WTC11 (cell line): ENCODE measurements at regions not wholly inside any gene's neighbourhood (a gene's known extent, or its start where the extent isn't known, plus 50 kb on each side); places are given as distances from the start of the nearest gene placed in this dataset.

Experiments
- ATAC-seq: fragments of 200-7000 bp; cut with Tn5 transposase; 2 replicates; pipeline ENCODE4 v1.10.0; 2021; ENCODE audit warnings: mild to moderate bottlenecking, moderate library complexity
- CTCF ChIA-PET: fragments of 300-600 bp; sonication (Branson Sonifier 250); formaldehyde crosslinking; loops from one replicate; lab custom pipeline; 2021; ENCODE audit warnings: antibody characterized with exemption; lab: Charles Lee
- POLR2A ChIA-PET: fragments of 350-600 bp; sonication (Branson Sonifier 250); formaldehyde crosslinking; loops from one replicate; lab custom pipeline; 2021; ENCODE audit warnings: antibody characterized with exemption; lab: Charles Lee
- DNase-seq: peaks from one replicate; pipeline ENCODE4 v3.0.0; 2021; ENCODE audit warnings: low spot score
- H3K27ac Mint-ChIP-seq: 2 replicates; pipeline ENCODE4 v1.8.0; 2021; ENCODE audit warnings: mixed read lengths
- H3K27me3 Mint-ChIP-seq: 2 replicates; pipeline ENCODE4 v1.8.0; 2021; ENCODE audit warnings: low read depth, mild to moderate bottlenecking, moderate library complexity, mixed read lengths
- H3K36me3 Mint-ChIP-seq: 2 replicates; pipeline ENCODE4 v1.8.0; 2021; ENCODE audit warnings: mixed read lengths
- H3K4me1 Mint-ChIP-seq: 2 replicates; pipeline ENCODE4 v1.8.0; 2022; ENCODE audit warnings: mixed read lengths
- H3K4me3 Mint-ChIP-seq: 2 replicates; pipeline ENCODE4 v1.8.0; 2021; ENCODE audit warnings: mild to moderate bottlenecking, moderate library complexity, mixed read lengths
- H3K9me3 Mint-ChIP-seq: 2 replicates; pipeline ENCODE4 v1.8.0; 2021; ENCODE audit warnings: mixed read lengths
- CREB1 ChIP-seq: sonication (generic); formaldehyde crosslinking; IDR thresholded peaks from 2 replicates; pipeline ENCODE4 v1.8.0; 2023; ENCODE audit warnings: mild to moderate bottlenecking, missing genetic modification reagents
- ESRRA ChIP-seq: sonication (generic); formaldehyde crosslinking; IDR thresholded peaks from 2 replicates; pipeline ENCODE4 v1.8.1; 2022; ENCODE audit warnings: mild to moderate bottlenecking, missing genetic modification reagents, borderline replicate concordance
- FOXK1 ChIP-seq: sonication (generic); formaldehyde crosslinking; IDR thresholded peaks from 2 replicates; pipeline ENCODE4 v1.8.0; 2022; ENCODE audit warnings: mild to moderate bottlenecking, moderate library complexity, missing genetic modification reagents
- GRHL2 ChIP-seq: fragments of 250-450 bp; sonication (Bioruptor Pico); IDR thresholded peaks from 2 replicates; pipeline ENCODE4 v1.8.0; 2022; ENCODE audit warnings: mild to moderate bottlenecking, moderate library complexity; ENCODE audit not compliant: insufficient replicate concordance, severe bottlenecking
- JAZF1 ChIP-seq: fragments of 250-450 bp; sonication (Bioruptor Pico); IDR thresholded peaks from 2 replicates; pipeline ENCODE4 v1.9.0; 2021; ENCODE audit warnings: moderate library complexity, mild to moderate bottlenecking, inconsistent platforms
- MYBL2 ChIP-seq: sonication (generic); formaldehyde crosslinking; IDR thresholded peaks from 2 replicates; pipeline ENCODE4 v1.8.1; 2023; ENCODE audit warnings: mild to moderate bottlenecking, moderate library complexity, missing genetic modification reagents
- NFYB ChIP-seq: sonication (generic); formaldehyde crosslinking; conservative IDR thresholded peaks from 2 replicates; pipeline ENCODE4 v1.8.0; 2022; ENCODE audit warnings: low read depth, missing genetic modification reagents
- NR2C2 ChIP-seq: sonication (generic); formaldehyde crosslinking; IDR thresholded peaks from 2 replicates; pipeline ENCODE4 v1.8.0; 2022; ENCODE audit warnings: mild to moderate bottlenecking, missing genetic modification reagents
- OVOL2 ChIP-seq: fragments of 250-450 bp; sonication (Bioruptor Pico); IDR thresholded peaks from 2 replicates; pipeline ENCODE4 v1.9.0; 2021; ENCODE audit warnings: mild to moderate bottlenecking, borderline replicate concordance
- PRDM15 ChIP-seq: sonication (generic); formaldehyde crosslinking; IDR thresholded peaks from 2 replicates; pipeline ENCODE4 v1.8.0; 2022; ENCODE audit warnings: missing genetic modification reagents
- PREB ChIP-seq: sonication (generic); formaldehyde crosslinking; IDR thresholded peaks from 2 replicates; pipeline ENCODE4 v1.8.1; 2022; ENCODE audit warnings: mild to moderate bottlenecking, missing genetic modification reagents, moderate library complexity, borderline replicate concordance
- PRRX2 ChIP-seq: fragments of 250-450 bp; sonication (Bioruptor Pico); IDR thresholded peaks from 2 replicates; pipeline ENCODE4 v1.8.0; 2021; ENCODE audit warnings: mild to moderate bottlenecking
- RELA ChIP-seq: sonication (generic); formaldehyde crosslinking; IDR thresholded peaks from 2 replicates; pipeline ENCODE4 v1.8.1; 2022; ENCODE audit warnings: missing genetic modification reagents, mild to moderate bottlenecking, borderline replicate concordance
- SMAD3 ChIP-seq: sonication (generic); formaldehyde crosslinking; IDR thresholded peaks from 2 replicates; pipeline ENCODE4 v1.8.0; 2022; ENCODE audit warnings: missing genetic modification reagents, mild to moderate bottlenecking, borderline replicate concordance
- SP1 ChIP-seq: sonication (generic); formaldehyde crosslinking; conservative IDR thresholded peaks from 2 replicates; pipeline ENCODE4 v1.8.1; 2022; ENCODE audit warnings: missing genetic modification reagents
- ZNF219 ChIP-seq: sonication (generic); formaldehyde crosslinking; IDR thresholded peaks from 2 replicates; pipeline ENCODE4 v1.8.0; 2023; ENCODE audit warnings: missing genetic modification reagents, mild to moderate bottlenecking, borderline replicate concordance
- ZNF232 ChIP-seq: sonication (generic); formaldehyde crosslinking; IDR thresholded peaks from 2 replicates; pipeline ENCODE4 v1.8.0; 2022; ENCODE audit warnings: mild to moderate bottlenecking, missing genetic modification reagents
- ZNF512 ChIP-seq: sonication (generic); formaldehyde crosslinking; IDR thresholded peaks from 2 replicates; pipeline ENCODE4 v1.8.1; 2022; ENCODE audit warnings: missing genetic modification reagents, borderline replicate concordance
- TF ChIP-seq, protein P1 (sequence below): sonication (generic); formaldehyde crosslinking; conservative IDR thresholded peaks from 2 replicates; pipeline ENCODE4 v1.8.1; 2022; ENCODE audit warnings: mild to moderate bottlenecking, missing genetic modification reagents
- TF ChIP-seq, protein P2 (sequence below): fragments of 250-450 bp; sonication (Bioruptor Pico); IDR thresholded peaks from 2 replicates; pipeline ENCODE4 v1.8.0; 2021; ENCODE audit warnings: mild to moderate bottlenecking

- TF ChIP-seq JAZF1 (CRISPR knock-in tag) (no peak), PRRX2 (CRISPR knock-in tag) (no peak), PRDM15 (CRISPR knock-in tag) (no peak), OVOL2 (CRISPR knock-in tag) (no peak), CREB1 (no peak), MYBL2 (no peak), ZNF232 (no peak), PREB (no peak), GRHL2 (CRISPR knock-in tag) (no peak)
- TF ChIP-seq, protein P1, sequence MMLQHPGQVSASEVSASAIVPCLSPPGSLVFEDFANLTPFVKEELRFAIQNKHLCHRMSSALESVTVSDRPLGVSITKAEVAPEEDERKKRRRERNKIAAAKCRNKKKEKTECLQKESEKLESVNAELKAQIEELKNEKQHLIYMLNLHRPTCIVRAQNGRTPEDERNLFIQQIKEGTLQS (CRISPR knock-in tag), result no peak
Observed at GRCh38 chr9:89877051-89878002, 272.5 kb downstream of the GADD45G start (continued).

- Mint-ChIP-seq H3K9me3 (no peaks in the 10 kb centered on the region), H3K27ac (no peak overlapping the region), H3K4me1 (no peaks in the 10 kb centered on the region), H3K36me3 (no peaks in the 10 kb centered on the region), H3K27me3 (no peaks in the 10 kb centered on the region; the same call in 1 of the 2 replicates), H3K4me3 (no peak overlapping the region)
- ChIA-PET POLR2A (no interaction called here), CTCF (interaction anchor here (0.9 kb wide), 1 partner anchor 280 kb away, joined by 3 read pairs; no protein-coding TSS in a partner anchor)
- TF ChIP-seq MYBL2 (no peak), SP1 (CRISPR knock-in tag) (no peak), NFYB (CRISPR knock-in tag) (no peak), ESRRA (CRISPR knock-in tag) (no peak), RELA (no peak)
- ATAC-seq (no peak), DNase-seq (no peak)
Observed at GRCh38 chr9:89878003-89878411, 273.2 kb downstream of the GADD45G start.

DNA sequence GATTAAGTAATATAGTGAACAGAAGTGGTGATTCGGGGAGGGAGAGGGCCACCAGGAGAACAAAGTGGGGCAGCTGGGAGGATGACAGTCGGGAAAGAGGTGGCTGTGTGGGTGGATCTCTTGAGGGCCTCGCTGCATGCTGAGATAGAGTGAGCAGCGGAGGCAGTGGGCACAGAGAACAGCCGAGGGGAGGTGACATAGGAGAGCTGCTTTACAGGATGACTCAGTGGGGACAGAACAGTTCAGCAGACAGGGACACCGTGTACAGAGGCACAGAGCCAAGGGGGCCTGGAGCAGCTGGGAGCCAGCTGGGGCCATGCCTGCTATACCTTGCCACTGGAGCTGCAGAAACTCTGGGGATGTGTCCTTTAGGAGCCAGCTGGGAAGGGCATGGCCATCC is 273.9 kb downstream of the GADD45G start:
- no peaks in the 10 kb centered on the region for H3K4me1 Mint-ChIP-seq
- H3K9me3 Mint-ChIP-seq, result no peaks in the 10 kb centered on the region
- no peak overlapping the region for H3K27ac Mint-ChIP-seq
- ChIA-PET POLR2A (no interaction called here), CTCF (interaction anchor here (1.2 kb wide), 1 partner anchor 275 kb away, joined by 4 read pairs; no protein-coding TSS in a partner anchor)
- H3K4me3 Mint-ChIP-seq, result no peak overlapping the region
- no peak for ATAC-seq
- H3K27me3 Mint-ChIP-seq, result no peaks in the 10 kb centered on the region; the same call in 1 of the 2 replicates
- H3K36me3 Mint-ChIP-seq, result no peaks in the 10 kb centered on the region
- DNase-seq, result no peak
- no peak for TF ChIP-seq ZNF219 (CRISPR knock-in tag)
- TF ChIP-seq, protein P1 (CRISPR knock-in tag), result no peak
- no peak for TF ChIP-seq SMAD3 (CRISPR knock-in tag)
- TF ChIP-seq ESRRA (CRISPR knock-in tag), result no peak
- no peak for TF ChIP-seq OVOL2 (CRISPR knock-in tag)
- TF ChIP-seq, protein P2, sequence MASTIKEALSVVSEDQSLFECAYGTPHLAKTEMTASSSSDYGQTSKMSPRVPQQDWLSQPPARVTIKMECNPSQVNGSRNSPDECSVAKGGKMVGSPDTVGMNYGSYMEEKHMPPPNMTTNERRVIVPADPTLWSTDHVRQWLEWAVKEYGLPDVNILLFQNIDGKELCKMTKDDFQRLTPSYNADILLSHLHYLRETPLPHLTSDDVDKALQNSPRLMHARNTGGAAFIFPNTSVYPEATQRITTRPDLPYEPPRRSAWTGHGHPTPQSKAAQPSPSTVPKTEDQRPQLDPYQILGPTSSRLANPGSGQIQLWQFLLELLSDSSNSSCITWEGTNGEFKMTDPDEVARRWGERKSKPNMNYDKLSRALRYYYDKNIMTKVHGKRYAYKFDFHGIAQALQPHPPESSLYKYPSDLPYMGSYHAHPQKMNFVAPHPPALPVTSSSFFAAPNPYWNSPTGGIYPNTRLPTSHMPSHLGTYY (CRISPR knock-in tag), result no peak
- no peak for TF ChIP-seq FOXK1
- TF ChIP-seq ZNF512 (CRISPR knock-in tag), result no peak
- TF ChIP-seq NR2C2, result no peak
- TF ChIP-seq SP1 (CRISPR knock-in tag), result no peak
- TF ChIP-seq RELA, result no peak
